Hematopoietic multipotent progenitor cell treated with erythropoietin and hydrocortisone succinate and interleukin-3 and kit ligand, for 4 days (in vitro differentiated cells): ENCODE measurements at regions not wholly inside any gene's neighbourhood (a gene's known extent, or its start where the extent isn't known, plus 50 kb on each side); places are given as distances from the start of the nearest gene placed in this dataset.
A peak's percentile ranks its signal among the peaks of the same experiment; 100 is the strongest.

ENCODE experiments used
- DNase-seq: peaks from one replicate; pipeline ENCODE4 v3.0.0-alpha.2; 2015

DNA sequence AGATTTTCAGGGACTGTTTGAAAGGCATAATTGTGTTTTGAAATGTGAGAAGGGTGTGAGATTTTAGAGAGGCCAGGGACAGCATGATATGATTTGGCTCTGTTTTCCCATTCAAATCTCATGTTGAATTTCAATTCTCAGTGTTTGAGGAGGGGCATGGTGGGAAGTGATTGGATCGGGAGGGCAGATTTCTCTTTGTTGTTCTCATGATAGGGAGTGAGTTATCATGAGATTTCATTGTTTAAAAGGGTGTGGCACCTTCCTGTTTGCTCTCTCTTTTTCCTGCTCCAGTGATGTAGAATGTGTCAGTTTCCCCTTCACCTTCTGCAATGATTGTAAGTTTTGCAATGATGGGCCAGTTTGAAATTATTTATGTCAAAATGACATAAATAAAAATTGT, 113.0 kb upstream of the PCDH15 start:
- DNase-seq = no peak

DNA sequence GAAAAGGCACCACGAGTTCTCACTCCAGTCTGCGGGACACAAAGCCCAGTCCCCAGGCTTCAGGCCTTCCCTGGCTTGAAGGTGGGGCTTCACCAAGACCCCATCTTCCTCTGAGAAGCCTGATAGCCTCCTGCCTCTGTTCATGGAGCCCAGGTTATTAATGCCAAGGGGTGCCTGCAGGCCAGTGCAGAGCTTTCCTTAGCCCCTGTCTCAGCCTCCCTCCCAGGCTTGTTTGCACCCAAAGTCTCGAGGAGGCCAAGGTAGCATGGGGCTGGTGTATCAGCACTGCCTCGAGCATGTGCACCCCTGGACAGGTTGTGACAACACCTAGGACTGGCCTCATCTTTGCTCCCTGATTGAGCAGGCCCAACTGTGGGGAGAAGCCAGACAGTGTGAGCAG, 108.1 kb upstream of the PCDH15 start:
- no peak for DNase-seq

DNA sequence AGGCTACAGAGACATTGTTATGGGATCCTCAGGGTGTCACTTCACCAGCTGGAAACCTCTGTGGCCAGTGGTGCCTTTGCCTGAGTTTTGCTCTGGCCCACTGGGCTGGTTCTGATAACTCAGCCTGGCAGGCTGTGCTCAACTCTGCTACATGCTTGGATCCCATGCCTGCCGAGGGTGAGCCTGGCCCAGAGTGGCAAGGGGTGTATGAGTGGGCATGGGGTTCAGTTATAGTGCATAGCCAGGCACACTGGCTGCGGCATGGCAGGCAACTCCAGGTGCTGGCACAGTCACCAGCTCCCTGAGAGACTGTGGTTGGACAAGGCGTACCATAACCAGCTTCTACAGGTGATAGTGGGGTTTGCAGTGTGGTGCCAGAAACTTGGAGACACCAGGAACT, 107.0 kb upstream of the PCDH15 start:
- DNase-seq = no peak

DNA sequence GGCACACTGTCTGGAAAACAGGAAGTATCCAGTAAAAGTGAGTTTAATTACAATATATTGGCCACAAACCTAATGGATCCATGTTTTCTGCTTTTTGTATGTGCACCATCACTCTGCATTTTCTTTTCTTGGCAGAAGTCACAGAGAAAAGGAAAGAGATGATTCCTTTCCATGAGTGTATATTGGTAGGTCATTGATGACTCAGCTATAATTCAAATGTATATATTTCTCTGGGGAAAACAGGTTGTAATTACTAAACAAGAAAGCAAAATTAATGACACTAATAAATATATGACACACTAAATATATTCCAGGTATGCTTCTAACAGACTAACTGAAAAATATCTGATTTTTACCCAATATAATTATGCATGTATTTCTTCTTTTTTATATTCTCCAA, 105.9 kb upstream of the PCDH15 start:
- no peak for DNase-seq

DNA sequence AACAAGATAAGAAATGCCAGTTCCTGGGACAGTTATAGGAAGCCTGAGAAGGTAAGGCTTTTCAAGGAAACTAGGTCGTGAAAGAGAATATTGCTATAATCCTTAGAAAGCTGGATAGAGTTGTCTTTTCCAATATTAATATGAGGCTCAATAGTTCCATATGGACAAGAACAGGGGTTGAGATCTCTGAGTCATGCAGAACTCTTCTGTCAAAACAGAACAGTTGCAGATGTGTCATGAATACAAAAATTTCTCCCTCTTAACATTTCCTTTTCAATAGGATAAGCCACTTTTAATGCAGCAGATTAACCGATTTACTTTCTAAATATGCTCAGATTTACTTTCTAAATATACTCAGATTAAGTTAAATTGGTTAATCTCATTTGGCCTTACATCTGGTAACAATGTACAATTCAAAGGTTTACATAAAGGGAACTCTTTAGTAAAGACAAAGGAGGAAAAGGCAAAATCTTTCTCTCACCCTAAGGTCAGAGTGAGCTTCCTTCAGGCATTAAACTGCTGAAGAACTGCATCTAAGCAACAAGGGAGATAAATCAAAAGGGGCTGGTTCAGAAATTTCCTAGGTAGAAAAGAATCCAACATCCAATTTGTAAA, 104.7 kb upstream of the PCDH15 start:
- DNase-seq = no peak

DNA sequence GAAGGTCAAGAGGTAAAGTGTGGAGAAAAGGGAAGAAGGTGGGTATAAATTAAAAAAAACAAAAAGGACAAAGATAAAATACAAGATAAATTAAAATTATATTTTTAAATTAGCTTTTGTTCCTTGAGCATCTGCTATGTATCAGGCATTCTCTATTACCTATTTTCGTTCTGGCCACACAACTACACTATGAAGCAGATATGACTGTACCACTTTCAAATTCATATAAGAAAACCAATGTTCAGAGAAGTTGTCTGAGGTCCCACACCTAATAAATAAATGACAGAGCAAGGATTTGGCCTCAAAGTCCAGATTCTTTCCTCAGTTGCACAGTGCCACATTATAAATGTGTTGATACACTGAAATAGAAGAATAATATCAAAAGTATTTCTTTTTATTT, 103.8 kb upstream of the PCDH15 start:
- DNase-seq = no peak

DNA sequence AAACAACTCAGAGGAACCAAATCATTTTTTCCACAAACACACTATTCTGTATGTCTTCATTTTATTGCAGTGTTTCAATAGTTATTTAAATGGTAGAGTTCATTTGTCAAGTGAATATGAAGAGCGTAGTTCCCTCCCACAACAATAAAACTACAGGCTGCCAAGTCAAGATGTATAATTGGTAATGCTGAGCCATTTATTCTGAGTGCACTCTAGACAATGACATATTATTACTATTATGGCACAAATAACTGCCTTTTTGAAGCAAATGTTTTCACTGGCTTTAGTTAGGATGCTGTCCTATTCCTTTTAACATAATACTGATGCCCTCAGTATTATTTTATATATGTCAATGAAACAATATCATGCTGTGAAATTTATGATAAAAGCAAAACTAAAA, 102.7 kb upstream of the PCDH15 start:
- DNase-seq = no peak

DNA sequence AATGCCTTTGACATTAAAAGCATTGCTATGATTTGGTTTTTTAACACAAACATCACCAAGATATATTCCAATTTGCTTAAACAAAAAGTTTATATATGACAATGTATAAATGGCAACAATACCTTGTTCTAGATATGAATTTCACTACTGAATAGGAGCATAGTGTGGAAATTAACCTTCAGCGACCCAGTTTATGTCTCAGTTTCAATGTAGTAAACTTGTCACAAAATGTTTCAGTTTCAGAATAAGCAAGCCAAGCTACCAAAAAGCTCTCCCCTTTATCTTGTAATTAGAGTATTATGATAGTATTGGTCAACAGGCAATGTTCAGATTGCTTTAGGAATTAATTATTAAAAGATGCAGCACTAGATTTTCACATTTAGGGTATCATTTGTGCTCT, 99.6 kb upstream of the PCDH15 start:
- DNase-seq = no peak

DNA sequence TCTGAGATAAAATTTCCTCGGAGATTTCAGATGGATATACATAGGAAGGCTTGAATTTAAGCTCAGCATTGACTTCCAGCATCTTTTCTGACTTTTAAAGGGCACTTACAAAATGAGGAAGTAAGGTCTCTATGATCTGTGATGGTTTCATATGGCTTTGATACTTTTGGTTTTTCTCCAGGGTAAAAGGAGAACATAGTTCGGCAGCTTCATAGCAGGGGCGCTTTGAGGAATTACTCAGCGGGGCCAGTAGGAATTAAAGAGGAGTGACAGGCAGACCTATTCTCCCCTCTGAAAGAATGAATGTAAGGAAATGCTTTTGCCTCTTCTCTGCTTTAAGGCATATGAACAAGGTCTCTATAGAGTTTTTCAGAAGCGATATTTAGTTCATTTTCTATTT, 80.0 kb upstream of the PCDH15 start:
- DNase-seq = peak; percentile 13

DNA sequence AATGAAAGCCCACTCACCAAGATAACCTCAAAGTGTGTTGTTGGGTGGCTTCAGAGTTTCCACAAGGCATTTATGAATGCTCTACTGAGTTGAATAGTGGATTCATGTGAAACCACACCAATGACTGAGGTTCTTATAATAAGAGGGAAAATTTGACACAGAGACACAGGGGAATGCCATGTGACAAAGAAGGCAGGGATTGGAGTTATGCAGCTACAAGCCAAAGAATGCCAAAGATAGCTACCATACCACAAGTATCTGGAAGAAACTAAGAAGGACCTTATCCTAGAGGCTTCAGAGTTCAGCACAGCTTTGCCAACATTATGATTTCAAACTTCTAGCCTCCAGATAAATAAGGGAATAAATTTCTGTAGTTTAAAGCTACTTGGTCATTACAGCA, 68.0 kb upstream of the PCDH15 start:
- no peak for DNase-seq

DNA sequence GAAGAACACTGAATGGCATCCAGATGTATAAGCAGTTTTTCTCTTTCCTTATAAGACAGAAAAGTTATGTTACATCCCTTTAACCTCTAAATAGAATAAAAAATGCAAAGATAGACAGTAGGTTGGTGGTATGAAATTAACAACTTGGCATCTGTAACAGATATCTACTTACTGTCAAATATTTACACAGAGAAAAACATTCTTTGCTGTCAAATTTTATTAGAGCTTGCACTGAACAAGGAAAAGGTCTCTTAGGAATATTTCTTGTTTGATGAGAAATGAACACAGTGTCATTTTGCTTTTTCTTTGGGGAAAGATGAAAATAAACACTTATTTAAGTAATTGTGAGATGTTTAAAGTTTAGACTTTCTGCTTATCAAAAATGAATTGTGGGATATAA, 65.6 kb upstream of the PCDH15 start:
- no peak for DNase-seq

DNA sequence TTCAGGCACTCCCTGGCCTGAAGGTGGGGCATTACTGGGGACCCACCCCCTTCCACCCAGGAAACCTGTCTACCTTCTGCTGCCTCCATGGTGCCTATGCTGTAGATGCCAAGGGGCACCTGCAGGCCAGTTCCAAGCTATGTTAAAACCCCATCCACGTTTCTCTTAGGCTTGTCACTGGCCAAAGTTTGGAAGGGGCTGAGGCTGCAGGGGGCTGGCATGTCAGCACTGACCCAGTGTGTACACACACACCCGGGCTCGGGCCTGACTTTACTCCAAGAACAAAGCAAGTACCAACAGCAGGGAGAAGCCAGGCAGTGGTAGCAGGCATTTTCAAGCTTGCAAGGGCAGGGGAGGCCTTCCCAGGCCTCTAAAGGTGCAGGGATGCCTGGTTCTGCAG, 53.8 kb upstream of the PCDH15 start:
- DNase-seq = no peak

DNA sequence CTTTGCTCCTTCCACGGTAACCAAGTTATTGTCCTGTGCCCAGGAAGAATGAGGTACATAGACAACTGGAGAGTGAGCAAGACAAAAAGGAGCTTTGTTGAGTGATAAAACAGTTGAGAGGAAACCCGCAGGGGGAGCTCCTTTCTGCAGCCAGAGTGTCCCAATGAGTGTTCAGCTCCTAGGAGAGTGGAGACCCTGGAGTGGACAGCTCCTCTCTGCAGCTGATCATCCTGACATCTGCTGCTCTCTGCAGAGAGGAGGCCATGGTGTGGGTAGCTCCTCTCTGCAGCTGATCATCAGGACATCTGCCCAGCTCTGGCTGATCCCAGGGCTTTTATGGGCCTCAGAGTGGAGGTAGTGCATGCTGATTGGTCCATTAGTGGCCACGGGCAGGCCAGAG, 53.4 kb upstream of the PCDH15 start:
- no peak for DNase-seq

DNA sequence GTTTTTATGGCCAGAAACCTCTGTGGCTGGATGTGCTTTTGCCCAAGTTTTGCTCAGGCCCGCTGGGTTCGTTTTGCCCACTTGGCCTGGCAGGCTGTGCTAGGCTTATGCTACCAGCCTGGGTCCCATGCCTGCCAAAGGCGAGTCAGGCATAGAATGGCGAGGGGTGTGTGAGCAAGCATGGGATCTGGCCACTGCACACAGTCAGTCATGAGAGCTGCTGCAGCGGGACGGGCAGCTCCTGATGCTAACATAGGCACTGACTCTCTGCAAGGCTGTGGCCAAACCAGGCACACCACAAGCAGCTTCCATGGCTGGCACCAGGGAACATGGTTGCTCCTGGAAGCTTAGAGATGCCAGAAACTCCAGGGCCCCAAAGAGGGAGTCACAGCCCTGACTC, 52.9 kb upstream of the PCDH15 start:
- DNase-seq = no peak
